NCI-H1417 treated with DMSO at 0.1 percent for 48 hours (cell line): ENCODE measurements at regions not wholly inside any gene's neighbourhood (a gene's known extent, or its start where the extent isn't known, plus 50 kb on each side); places are given as distances from the start of the nearest gene placed in this dataset.

Experiments
- DNase-seq: peaks from one replicate; lab custom pipeline; 2025; lab: John Stamatoyannopoulos, UW

GRCh38 chr3:63046152-63046551, 170.9 kb upstream of the CADPS start:
- DNase-seq = no peak

- no peak for DNase-seq
These were observed 171.4 kb upstream of the CADPS start for GRCh38 chr3:63046580-63046979.

DNA sequence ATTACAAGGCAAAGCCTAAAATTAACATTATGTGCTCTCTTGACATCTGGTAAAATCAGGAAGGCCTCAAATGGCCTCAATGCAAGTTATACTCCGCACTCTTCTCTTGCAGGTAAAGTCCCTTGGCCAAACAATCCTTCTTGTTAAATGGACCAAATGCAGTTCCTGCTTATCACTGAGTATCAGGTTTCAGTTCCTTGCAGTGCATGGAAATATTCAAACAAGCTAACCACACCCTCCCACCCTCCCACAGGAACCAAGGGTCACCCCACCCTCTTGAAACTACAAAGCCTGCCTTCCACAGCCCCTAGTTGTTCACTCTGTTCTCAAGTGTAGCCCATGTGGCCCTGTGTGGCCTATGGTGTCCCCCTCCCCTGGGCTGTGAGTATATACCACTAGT, 171.9 kb upstream of the CADPS start:
- no peak for DNase-seq

GRCh38 chr3:63048367-63049326, 173.4 kb upstream of the CADPS start:
- no peak for DNase-seq

DNA sequence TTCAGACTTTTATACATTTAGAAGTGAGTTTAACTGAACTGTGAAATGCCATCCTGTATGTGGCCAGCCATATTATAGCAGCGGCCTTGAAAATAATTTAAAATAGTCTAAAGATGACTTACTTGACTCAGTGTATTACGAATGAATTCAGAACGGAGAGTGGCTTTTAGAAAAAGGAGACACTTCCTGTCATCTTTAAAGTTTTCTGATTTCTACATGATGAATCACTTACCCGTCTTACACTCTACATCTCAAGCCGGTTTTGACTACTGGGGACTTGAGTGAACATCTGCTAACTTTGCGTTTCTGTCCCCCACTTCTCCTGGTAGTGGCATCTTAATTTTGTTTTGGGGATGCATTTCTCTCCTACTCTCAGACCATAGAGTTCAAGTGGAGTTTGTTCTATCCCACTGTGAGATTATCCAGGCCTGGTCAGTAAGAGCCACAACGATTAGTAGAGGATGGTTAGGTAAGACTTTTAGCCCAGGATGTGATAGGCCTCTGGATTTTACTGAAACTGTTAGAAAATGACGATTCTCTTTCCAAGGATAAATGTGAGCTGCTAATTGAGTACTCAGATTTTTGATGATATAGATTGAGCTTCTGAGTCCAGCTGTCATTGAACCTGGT, 175.4 kb upstream of the CADPS start:
- no peak for DNase-seq

GRCh38 chr3:63051920-63052319, 176.7 kb upstream of the CADPS start:
- DNase-seq = no peak

DNA sequence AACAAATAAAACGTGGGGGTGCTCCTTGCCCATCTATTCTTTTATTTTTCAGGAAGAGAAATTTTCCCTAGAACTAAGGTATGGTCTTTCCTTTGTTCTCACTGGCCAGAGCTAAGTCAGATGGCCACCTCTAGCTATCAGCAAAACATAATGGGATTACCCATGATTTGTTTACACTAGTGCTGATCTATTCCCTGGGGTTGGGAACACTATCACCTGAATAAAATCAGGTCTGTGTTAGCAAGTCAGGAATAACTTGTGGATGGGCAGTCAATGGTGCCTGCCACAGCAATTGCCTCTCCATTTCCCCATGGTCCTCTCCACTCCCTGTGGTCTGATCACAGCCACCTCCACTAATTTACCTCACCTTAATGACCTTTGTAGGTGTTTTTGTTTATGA, 181.7 kb upstream of the CADPS start:
- DNase-seq = no peak

DNA sequence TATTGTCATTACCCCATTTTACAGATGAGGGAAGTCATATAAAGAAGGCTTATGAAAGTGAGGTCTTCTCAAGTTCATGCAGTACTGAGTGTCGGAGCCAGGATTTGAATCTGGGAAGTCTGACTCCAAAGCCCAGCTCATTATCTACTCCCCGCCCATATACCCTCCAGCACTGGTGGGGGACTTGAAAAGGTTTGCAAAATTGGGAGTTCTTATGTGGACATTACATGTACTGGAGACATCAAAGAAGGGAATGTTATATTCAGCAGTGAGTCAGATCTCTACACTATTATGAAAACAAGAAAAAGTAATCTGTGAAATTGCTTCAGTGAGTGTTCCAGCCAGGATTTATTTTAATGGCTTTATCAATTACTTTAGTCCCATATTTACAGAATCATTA, 185.2 kb upstream of the CADPS start:
- DNase-seq = no peak

DNA sequence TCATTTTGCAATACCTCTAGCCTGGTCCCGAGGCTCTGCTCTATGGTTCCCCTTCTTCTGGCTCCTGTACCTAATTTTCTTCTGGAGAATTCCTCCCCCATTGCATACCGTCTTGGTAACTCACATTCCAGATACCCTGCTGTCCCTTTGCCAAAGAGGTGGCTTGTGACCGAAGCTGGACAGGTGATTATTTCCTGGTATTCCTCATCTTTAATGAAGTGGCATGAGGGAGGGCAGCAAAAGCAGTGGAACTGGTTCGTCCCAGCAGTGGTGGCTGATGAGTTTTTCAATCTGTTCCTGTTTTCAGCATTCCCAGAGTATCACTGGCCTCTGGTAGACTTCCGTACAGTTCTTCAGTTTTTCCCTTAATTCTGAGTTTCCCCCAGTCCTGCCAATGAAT, 186.2 kb upstream of the CADPS start:
- no peak for DNase-seq

- DNase-seq = no peak
These were observed 189.1 kb upstream of the CADPS start for GRCh38 chr3:63064209-63064755.

DNA sequence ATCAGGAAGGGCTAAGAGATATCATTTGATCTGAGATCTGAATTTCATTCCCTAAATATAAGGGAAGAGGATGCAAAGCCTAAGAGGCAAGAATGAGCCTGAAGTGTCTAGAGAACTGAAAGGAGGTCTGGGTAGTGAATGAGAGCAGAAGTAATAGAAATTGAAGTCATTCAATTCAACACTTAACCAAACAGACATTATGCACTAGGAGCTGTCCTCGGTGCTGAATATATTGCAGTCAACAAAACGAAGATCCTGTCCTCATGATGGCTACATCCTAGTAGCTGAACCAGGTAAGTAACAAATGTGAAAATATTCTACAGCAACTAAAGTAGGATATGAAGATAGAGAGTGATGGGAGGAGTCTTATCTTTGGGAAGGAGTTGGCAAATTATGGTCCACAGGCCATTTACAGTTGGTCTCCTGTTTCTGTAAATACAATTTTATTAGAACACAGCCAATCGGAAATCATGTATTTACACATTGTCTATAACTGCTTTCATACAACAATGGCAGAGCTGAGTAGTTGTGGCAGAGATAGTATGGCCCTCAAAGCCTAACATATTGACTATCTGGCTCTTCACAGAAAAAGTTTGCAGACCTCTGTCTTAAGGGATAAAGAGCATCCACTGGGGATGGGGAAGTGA, 192.9 kb upstream of the CADPS start:
- no peak for DNase-seq

DNA sequence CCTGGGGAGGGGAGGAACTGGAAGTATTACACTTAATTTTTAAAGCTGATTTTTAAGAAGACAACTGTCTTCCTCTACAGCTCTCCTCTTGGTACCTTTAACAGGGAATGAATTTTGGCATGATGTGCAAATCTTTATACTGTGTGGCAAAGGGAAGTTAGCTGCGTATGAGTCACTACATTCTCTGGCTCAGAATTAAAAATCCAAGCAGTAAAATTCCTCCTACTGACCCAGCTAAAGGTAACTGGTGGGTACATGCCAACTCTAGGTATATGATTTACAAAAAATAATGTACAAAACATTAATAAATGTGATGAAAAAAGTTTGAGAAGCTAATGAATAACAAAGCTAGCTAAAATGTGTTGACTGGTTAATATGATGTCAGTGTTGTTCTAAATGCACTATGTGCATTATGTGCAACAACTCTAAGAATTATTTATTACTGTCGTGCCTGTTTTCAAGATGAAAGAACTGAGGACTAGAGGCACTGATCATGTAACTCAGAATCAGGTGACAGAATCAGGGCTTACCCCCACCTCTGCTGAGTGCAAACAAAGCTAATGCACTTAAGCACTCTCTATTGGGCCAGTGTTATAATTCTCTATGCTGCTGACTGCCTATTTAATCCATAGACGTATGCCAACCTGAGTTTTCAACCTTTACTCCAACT, 194.7 kb upstream of the CADPS start:
- no peak for DNase-seq

DNA sequence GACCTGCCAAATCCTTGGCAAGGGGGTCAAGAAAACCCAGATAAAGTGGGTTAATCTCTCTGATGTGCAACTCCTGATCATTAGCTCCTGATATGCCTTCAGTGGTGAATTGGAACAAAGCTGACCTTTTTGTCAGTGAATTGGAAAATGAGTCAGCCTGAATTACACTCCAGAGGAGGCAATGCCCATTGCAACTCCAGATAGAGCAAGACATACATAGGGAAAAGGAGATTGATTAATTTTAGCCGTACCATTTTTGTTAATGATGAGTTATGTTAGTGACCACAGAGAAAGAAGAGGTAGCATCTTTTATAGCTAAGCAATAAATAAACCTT, 195.2 kb upstream of the CADPS start:
- DNase-seq = no peak

- DNase-seq = no peak
These were observed 201.1 kb upstream of the CADPS start for GRCh38 chr3:63076357-63076756.

DNA sequence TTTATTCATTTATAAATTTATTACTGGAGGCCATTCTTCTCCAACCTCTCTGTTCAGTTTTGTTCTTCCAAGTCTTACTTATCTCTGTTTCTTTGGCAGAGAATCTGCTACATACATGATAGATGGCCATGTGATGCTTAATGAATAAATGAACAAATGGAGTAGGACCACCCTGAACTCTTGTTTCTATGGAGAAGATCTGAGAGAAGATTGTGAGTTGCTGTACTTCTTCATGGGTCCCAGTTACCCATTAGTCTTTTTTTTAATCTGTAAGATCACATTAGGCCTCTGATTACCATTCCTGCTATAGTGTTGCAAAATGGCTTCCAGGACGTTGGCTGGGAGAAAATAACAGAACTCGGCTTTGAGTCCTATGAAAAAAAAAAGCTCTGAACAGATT, 191.9 kb upstream of the SYNPR start:
- no peak for DNase-seq

DNA sequence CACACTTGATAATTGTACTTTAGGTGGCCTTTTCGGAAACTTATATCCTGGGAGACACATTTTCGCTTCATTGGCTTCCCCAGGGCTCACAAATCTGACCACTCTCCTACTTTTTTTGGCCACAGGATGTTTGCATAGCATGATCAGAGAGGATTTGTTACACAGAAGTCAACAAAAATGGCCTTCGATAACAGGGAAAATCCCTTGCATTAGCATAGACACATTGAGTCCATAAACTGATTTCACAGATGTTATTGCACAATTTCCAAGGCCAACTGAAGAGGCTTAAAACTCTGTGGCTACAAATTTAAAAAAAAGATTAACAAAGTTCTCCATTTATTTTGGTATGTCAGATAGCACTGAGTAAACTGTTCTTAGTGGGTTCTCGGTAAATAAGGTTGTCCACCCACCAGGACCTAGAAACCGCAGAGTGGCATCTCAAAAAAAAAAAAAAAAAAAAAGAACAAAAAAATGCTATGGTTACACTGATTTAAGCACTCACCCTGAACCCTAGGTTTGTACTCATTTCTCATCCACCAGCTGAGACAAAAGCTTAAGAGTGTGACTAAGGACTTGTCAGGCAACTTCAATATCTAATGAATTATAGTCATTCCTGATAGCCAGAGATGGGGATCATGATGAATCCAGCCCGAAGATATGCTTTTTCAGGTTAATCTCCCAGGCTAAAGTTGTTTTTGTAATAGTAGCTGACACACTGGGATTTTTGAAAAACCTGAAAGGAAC, 188.9 kb upstream of the SYNPR start:
- DNase-seq = no peak

DNA sequence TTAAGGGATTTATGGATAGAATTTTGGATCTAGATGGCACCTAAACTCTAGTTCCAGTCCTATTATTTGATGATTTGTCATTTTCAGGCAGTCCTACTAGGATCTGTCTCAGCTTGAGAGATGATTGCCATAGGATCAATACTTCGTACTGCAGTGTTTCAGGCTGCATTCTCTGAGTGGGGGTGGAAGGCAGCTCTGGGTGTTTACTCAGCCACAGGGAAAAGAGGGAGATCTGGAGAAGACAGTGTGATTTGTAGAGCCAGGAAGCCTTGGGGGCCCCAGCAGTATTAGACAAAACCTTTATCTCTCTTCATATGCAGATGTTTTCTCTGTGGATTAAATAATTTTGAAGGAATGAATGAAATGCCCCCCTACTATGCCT, 188.4 kb upstream of the SYNPR start:
- DNase-seq = no peak

- DNase-seq = no peak
These were observed 187.5 kb upstream of the SYNPR start for GRCh38 chr3:63090656-63091055.

GRCh38 chr3:63092515-63092914, 185.6 kb upstream of the SYNPR start:
- DNase-seq = no peak

- no peak for DNase-seq
These were observed 183.3 kb upstream of the SYNPR start for GRCh38 chr3:63094642-63095408.
